A549 (cell line): ENCODE measurements at regions not wholly inside any gene's neighbourhood (a gene's known extent, or its start where the extent isn't known, plus 50 kb on each side); places are given as distances from the start of the nearest gene placed in this dataset.

Experiments
- ATAC-seq, 2 experiments: fragments of 200-7000 bp in 1 of 2; fragments of >200 bp in 1 of 2; cut with Nextera tagmentation in 1 of 2; cut with Tn5 transposase in 1 of 2; 3 replicates each; pipeline versions ENCODE4 v1.8.0 to v1.9.1; 2018 to 2020; ENCODE audit warnings: mild to moderate bottlenecking in 1 of 2, moderate library complexity in 1 of 2
- CTCF ChIA-PET: fragments of 300-600 bp; sonication (Branson Sonifier 250); formaldehyde crosslinking; extraction: SDS; loops from one replicate; lab custom pipeline; 2021; ENCODE audit warnings: antibody characterized with exemption, inconsistent platforms; lab: Yijun Ruan, JAX
- POLR2A ChIA-PET: fragments of 350-600 bp; formaldehyde crosslinking; extraction: SDS; loops from one replicate; lab custom pipeline; 2021; ENCODE audit warnings: antibody characterized with exemption, inconsistent platforms; lab: Yijun Ruan, JAX
- DNase-seq, 2 experiments: peaks; one replicate each; pipeline versions ENCODE4 v3.0.0 to v3.0.0-alpha.2; 2011 to 2016; ENCODE audit warnings: low read depth in 1 of 2, low spot score in 1 of 2
- FAIRE-seq: peaks from 2 replicates; lab custom pipeline; 2011; peaks lifted over from hg19 to GRCh38; lab: Jason Lieb, UNC
- H3K27ac ChIP-seq, 2 experiments: fragments of >200 bp; sonication (Bioruptor Twin); formaldehyde crosslinking; 3 replicates each; pipeline ENCODE4 v1.5.1; 2016 to 2017
- H3K4me1 ChIP-seq: fragments of >200 bp; sonication (Bioruptor Twin); formaldehyde crosslinking; 3 replicates; pipeline ENCODE4 v1.6.1; 2016
- H3K4me2 ChIP-seq: fragments of >200 bp; sonication (Bioruptor Twin); formaldehyde crosslinking; 3 replicates; pipeline ENCODE4 v1.6.1; 2016
- H3K4me3 ChIP-seq: fragments of >200 bp; sonication (Bioruptor Twin); formaldehyde crosslinking; 3 replicates; pipeline ENCODE4 v1.5.1; 2016
- H3K9me3 ChIP-seq: fragments of >200 bp; sonication (Bioruptor Twin); formaldehyde crosslinking; 3 replicates; pipeline ENCODE4 v1.6.1; 2016
- CBX2 ChIP-seq: fragments of 200-600 bp; sonication (generic); IDR thresholded peaks from 2 replicates; pipeline ENCODE4 v1.6.1; 2016; ENCODE audit warnings: low read depth, mild to moderate bottlenecking, borderline replicate concordance
- CBX8 ChIP-seq: fragments of 200-600 bp; sonication (generic); IDR thresholded peaks from 2 replicates; pipeline ENCODE4 v1.6.1; 2016
- CHD4 ChIP-seq: fragments of 200-600 bp; sonication (generic); IDR thresholded peaks from 2 replicates; pipeline ENCODE4 v1.6.1; 2016; ENCODE audit warnings: antibody characterized with exemption, mild to moderate bottlenecking, borderline replicate concordance
- EHF ChIP-seq: fragments of 250-450 bp; sonication (Bioruptor Pico); IDR thresholded peaks from 2 replicates; pipeline ENCODE4 v1.5.0; 2020; ENCODE audit warnings: mild to moderate bottlenecking
- EP300 ChIP-seq, 2 experiments: fragments of >200 bp; sonication (Bioruptor Twin); formaldehyde crosslinking; IDR thresholded peaks; 2 replicates in 1 of 2; 3 replicates in 1 of 2; pipeline ENCODE4 v1.6.1; 2016 to 2017
- FOXS1 ChIP-seq: fragments of 250-450 bp; sonication (Bioruptor Pico); IDR thresholded peaks from 2 replicates; pipeline ENCODE4 v1.5.0; 2020; ENCODE audit warnings: mild to moderate bottlenecking, moderate library complexity
- GATA3 ChIP-seq: IDR thresholded peaks from 2 replicates; pipeline ENCODE4 v1.6.1; 2012; ENCODE audit warnings: borderline replicate concordance
- HEYL ChIP-seq: fragments of 250-450 bp; sonication (Bioruptor Pico); IDR thresholded peaks from 2 replicates; pipeline ENCODE4 v1.8.0; 2021; ENCODE audit warnings: mild to moderate bottlenecking, moderate library complexity
- HOXB13 ChIP-seq: fragments of 250-450 bp; sonication (Bioruptor Pico); IDR thresholded peaks from 2 replicates; pipeline ENCODE4 v1.5.0; 2020; ENCODE audit warnings: low read depth, mild to moderate bottlenecking, moderate library complexity
- HOXB5 ChIP-seq: fragments of 250-450 bp; sonication (Bioruptor Pico); IDR thresholded peaks from 2 replicates; pipeline ENCODE4 v1.5.0; 2020; ENCODE audit warnings: mild to moderate bottlenecking, moderate library complexity
- KDM1A ChIP-seq: fragments of 200-600 bp; sonication (generic); IDR thresholded peaks from 2 replicates; pipeline ENCODE4 v1.6.1; 2016; ENCODE audit warnings: low read depth, mild to moderate bottlenecking
- KDM5A ChIP-seq: fragments of 200-600 bp; sonication (generic); IDR thresholded peaks from 2 replicates; pipeline ENCODE4 v1.6.1; 2016; ENCODE audit warnings: antibody characterized with exemption, mild to moderate bottlenecking
- MAZ ChIP-seq: fragments of 150-350 bp; IDR thresholded peaks from 2 replicates; pipeline ENCODE4 v1.6.1; 2014; ENCODE audit warnings: antibody characterized with exemption, low read depth, low read length, borderline replicate concordance
- NR3C1 ChIP-seq: fragments of >200 bp; sonication (Bioruptor Twin); formaldehyde crosslinking; IDR thresholded peaks from 3 replicates; pipeline ENCODE4 v1.6.1; 2017
- POLR2AphosphoS2 ChIP-seq: conservative IDR thresholded peaks from 2 replicates; pipeline ENCODE4 v1.6.1; 2012; ENCODE audit warnings: low read length, improper control_type of control experiment, inconsistent platforms
- RAD21 ChIP-seq, 2 experiments: fragments of >200 bp in 1 of 2; sonication (Bioruptor Twin) in 1 of 2; formaldehyde crosslinking in 1 of 2; IDR thresholded peaks in 1 of 2; conservative IDR thresholded peaks in 1 of 2; 2 replicates in 1 of 2; 3 replicates in 1 of 2; pipeline ENCODE4 v1.6.1; 2012 to 2018; ENCODE audit warnings: inconsistent platforms in 1 of 2
- RCOR1 ChIP-seq: fragments of 150-350 bp; IDR thresholded peaks from 2 replicates; pipeline ENCODE4 v1.6.1; 2014; ENCODE audit warnings: antibody characterized with exemption, low read length, low read depth
- RFX5 ChIP-seq: fragments of 450-650 bp; IDR thresholded peaks from 2 replicates; pipeline ENCODE4 v1.7.1; 2014; ENCODE audit warnings: antibody characterized with exemption, mild to moderate bottlenecking, moderate library complexity
- SMC3 ChIP-seq: fragments of >200 bp; sonication (Bioruptor Twin); formaldehyde crosslinking; IDR thresholded peaks from 3 replicates; pipeline ENCODE4 v1.6.1; 2018; ENCODE audit warnings: inconsistent platforms
- TFCP2L1 ChIP-seq: fragments of 250-450 bp; sonication (Bioruptor Pico); IDR thresholded peaks from 2 replicates; pipeline ENCODE4 v1.5.0; 2021; ENCODE audit warnings: mild to moderate bottlenecking
- TP53 ChIP-seq: fragments of 250-450 bp; sonication (Bioruptor Pico); IDR thresholded peaks from 2 replicates; pipeline ENCODE4 v1.5.0; 2021; ENCODE audit warnings: mild to moderate bottlenecking, moderate library complexity
- WGBS: methylation state at CpG from one replicate; pipeline ENCODE4 v1.1.6; 2017; ENCODE audit errors: missing lambda C conversion rate; 5-methylcytosine and 5-hydroxymethylcytosine counted together
- TF ChIP-seq, protein P1 (sequence below): IDR thresholded peaks from 2 replicates; pipeline ENCODE4 v1.6.1; 2012
- TF ChIP-seq, protein P2 (sequence below): fragments of >200 bp; sonication (Bioruptor Twin); formaldehyde crosslinking; IDR thresholded peaks from 3 replicates; pipeline ENCODE4 v1.5.1; 2016
- TF ChIP-seq, protein P3 (sequence below): fragments of >200 bp; sonication (Bioruptor Twin); formaldehyde crosslinking; IDR thresholded peaks from 2 replicates; pipeline ENCODE4 v1.6.1; 2016
- TF ChIP-seq, protein P4 (sequence below): fragments of >200 bp; sonication (Bioruptor Twin); formaldehyde crosslinking; IDR thresholded peaks from 3 replicates; pipeline ENCODE4 v1.6.1; 2016
- TF ChIP-seq, protein P5 (sequence below): fragments of 150-350 bp; IDR thresholded peaks from 2 replicates; pipeline ENCODE4 v1.6.1; 2014; ENCODE audit warnings: low read depth, mild to moderate bottlenecking, low read length

GRCh38 chr4:174434455-174434854 is 87.8 kb downstream of the HPGD start:
- TF ChIP-seq MAZ, result no peak
- TF ChIP-seq, protein P1, sequence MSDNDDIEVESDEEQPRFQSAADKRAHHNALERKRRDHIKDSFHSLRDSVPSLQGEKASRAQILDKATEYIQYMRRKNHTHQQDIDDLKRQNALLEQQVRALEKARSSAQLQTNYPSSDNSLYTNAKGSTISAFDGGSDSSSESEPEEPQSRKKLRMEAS, result no peak
- TF ChIP-seq HEYL (CRISPR knock-in tag), result no peak
- TF ChIP-seq FOXS1 (CRISPR knock-in tag), result no peak
- TF ChIP-seq EHF, result no peak
- TF ChIP-seq EP300 (IDR thresholded peaks at IDR 0.05), result no peak
- no peak for TF ChIP-seq TFCP2L1
- TF ChIP-seq KDM5A, result no peak
- TF ChIP-seq, protein P2, sequence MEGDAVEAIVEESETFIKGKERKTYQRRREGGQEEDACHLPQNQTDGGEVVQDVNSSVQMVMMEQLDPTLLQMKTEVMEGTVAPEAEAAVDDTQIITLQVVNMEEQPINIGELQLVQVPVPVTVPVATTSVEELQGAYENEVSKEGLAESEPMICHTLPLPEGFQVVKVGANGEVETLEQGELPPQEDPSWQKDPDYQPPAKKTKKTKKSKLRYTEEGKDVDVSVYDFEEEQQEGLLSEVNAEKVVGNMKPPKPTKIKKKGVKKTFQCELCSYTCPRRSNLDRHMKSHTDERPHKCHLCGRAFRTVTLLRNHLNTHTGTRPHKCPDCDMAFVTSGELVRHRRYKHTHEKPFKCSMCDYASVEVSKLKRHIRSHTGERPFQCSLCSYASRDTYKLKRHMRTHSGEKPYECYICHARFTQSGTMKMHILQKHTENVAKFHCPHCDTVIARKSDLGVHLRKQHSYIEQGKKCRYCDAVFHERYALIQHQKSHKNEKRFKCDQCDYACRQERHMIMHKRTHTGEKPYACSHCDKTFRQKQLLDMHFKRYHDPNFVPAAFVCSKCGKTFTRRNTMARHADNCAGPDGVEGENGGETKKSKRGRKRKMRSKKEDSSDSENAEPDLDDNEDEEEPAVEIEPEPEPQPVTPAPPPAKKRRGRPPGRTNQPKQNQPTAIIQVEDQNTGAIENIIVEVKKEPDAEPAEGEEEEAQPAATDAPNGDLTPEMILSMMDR, result no peak
- TF ChIP-seq RFX5, result no peak
- no peak for TF ChIP-seq SMC3
- no peak for TF ChIP-seq CBX8
- TF ChIP-seq HOXB5, result no peak
- TF ChIP-seq, protein P3, sequence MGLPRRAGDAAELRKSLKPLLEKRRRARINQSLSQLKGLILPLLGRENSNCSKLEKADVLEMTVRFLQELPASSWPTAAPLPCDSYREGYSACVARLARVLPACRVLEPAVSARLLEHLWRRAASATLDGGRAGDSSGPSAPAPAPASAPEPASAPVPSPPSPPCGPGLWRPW, result no peak
- TF ChIP-seq, all 56 proteins: peak for 0
- DNase-seq (no peak), FAIRE-seq (no peak), ATAC-seq (no peak)
- Histone ChIP-seq H3K4me2 (no peak overlapping the region), H3K9me3 (peaks cover 16% of the 10 kb centered on the region), H3K4me3 (no peak overlapping the region), H3K27ac (peak overlapping the region; percentile 78 to 92; a peak in 4 of 6 replicates), H3K4me1 (peaks cover 36% of the 10 kb centered on the region)
- ChIA-PET CTCF (interaction anchor here (1.1 kb wide), 1 partner anchor 60 kb away, joined by 3 read pairs; no protein-coding TSS in a partner anchor), POLR2A (no interaction called here)
- 93% methylated on average over 4 of the region's 4 CpGs for WGBS

DNA sequence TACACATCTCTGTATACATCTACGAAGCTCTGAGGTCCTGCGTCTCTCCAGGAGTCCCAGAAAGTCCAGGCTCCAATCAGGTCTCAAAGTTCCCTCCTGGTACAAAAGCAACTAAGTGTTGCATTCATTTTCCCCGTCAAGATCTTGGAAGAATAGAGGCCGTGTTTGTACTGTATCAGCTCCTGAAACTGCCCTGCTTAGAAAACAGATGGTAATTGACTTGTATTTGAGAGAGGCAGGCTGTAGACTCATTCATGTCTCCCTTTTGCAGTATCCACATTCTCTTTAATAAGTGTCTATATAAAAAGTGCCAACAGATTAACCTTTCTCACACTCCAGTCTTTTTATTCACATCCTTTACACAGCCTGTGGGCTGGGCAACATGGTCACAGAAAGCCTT is 91.7 kb downstream of the HPGD start:
- FAIRE-seq (no peak), ATAC-seq (no peak), DNase-seq (no peak)
- Histone ChIP-seq H3K4me2 (no peak overlapping the region), H3K9me3 (peaks cover under 1% of the 10 kb centered on the region; the same call in 2 of the 3 replicates), H3K4me1 (peaks cover 28% of the 10 kb centered on the region), H3K27ac (peak overlapping the region; percentile 30 to 71; a peak in 4 of 6 replicates), H3K4me3 (no peak overlapping the region)
- ChIA-PET CTCF (no interaction called here), POLR2A (no interaction called here)
- TF ChIP-seq CBX2 (no peak), RAD21 (conservative IDR thresholded peaks at IDR 0.05 in 1 of 2, IDR thresholded peaks at IDR 0.05 in 1 of 2) (no peak), RFX5 (no peak), EHF (no peak), NR3C1 (no peak), GATA3 (no peak), EP300 (IDR thresholded peaks at IDR 0.05) (no peak), KDM1A (no peak), TP53 (CRISPR knock-in tag) (no peak), CHD4 (no peak), HOXB13 (CRISPR knock-in tag) (no peak), TFCP2L1 (no peak), RCOR1 (no peak), POLR2AphosphoS2 (no peak), HOXB5 (no peak), KDM5A (no peak)
- TF ChIP-seq, protein P4, sequence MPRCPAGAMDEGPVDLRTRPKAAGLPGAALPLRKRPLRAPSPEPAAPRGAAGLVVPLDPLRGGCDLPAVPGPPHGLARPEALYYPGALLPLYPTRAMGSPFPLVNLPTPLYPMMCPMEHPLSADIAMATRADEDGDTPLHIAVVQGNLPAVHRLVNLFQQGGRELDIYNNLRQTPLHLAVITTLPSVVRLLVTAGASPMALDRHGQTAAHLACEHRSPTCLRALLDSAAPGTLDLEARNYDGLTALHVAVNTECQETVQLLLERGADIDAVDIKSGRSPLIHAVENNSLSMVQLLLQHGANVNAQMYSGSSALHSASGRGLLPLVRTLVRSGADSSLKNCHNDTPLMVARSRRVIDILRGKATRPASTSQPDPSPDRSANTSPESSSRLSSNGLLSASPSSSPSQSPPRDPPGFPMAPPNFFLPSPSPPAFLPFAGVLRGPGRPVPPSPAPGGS, result no peak
- TF ChIP-seq, protein P5, sequence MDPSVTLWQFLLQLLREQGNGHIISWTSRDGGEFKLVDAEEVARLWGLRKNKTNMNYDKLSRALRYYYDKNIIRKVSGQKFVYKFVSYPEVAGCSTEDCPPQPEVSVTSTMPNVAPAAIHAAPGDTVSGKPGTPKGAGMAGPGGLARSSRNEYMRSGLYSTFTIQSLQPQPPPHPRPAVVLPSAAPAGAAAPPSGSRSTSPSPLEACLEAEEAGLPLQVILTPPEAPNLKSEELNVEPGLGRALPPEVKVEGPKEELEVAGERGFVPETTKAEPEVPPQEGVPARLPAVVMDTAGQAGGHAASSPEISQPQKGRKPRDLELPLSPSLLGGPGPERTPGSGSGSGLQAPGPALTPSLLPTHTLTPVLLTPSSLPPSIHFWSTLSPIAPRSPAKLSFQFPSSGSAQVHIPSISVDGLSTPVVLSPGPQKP, result no peak
- WGBS, result 95% methylated on average over 4 of the region's 4 CpGs
